MCF 10A (cell line): ENCODE measurements at regions not wholly inside any gene's neighbourhood (a gene's known extent, or its start where the extent isn't known, plus 50 kb on each side); places are given as distances from the start of the nearest gene placed in this dataset.
A peak's percentile ranks its signal among the peaks of the same experiment; 100 is the strongest.

Experiments used
- BruUV-seq: library from RNA; stranded (reverse); fragments of 400-500 nt; replicated peaks from 2 replicates; lab custom pipeline; 2021; lab: Mats Ljungman, UMichigan
- CTCF ChIA-PET: fragments of 300-600 bp; sonication (Branson Sonifier 250); formaldehyde crosslinking; extraction: SDS; loops from one replicate; lab custom pipeline; 2021; ENCODE audit warnings: antibody characterized with exemption, inconsistent platforms; lab: Yijun Ruan, JAX
- POLR2A ChIA-PET: fragments of 300-600, 350-650 bp; sonication (Branson Sonifier 250); formaldehyde crosslinking; extraction: SDS; loops from one replicate; lab custom pipeline; 2020; ENCODE audit warnings: antibody characterized with exemption, inconsistent platforms; lab: Yijun Ruan, JAX
- DNase-seq: peaks from one replicate; pipeline ENCODE4 v3.0.0-alpha.2; 2018; ENCODE audit not compliant: unreplicated experiment
- H3K27ac Mint-ChIP-seq: one replicate; pipeline ENCODE4 v1.8.0; 2022; ENCODE audit warnings: mild to moderate bottlenecking, low read depth, mixed read lengths; ENCODE audit not compliant: unreplicated experiment
- H3K27me3 Mint-ChIP-seq: one replicate; pipeline ENCODE4 v1.8.0; 2022; ENCODE audit warnings: mixed read lengths; ENCODE audit not compliant: insufficient read depth, unreplicated experiment
- H3K36me3 Mint-ChIP-seq: one replicate; pipeline ENCODE4 v1.8.0; 2022; ENCODE audit warnings: mild to moderate bottlenecking, moderate library complexity, mixed read lengths; ENCODE audit not compliant: insufficient read depth, unreplicated experiment
- H3K4me1 Mint-ChIP-seq: one replicate; pipeline ENCODE4 v1.8.0; 2022; ENCODE audit warnings: mixed read lengths; ENCODE audit not compliant: insufficient read depth, unreplicated experiment
- H3K4me3 Mint-ChIP-seq: one replicate; pipeline ENCODE4 v1.8.0; 2022; ENCODE audit warnings: mild to moderate bottlenecking, moderate library complexity, mixed read lengths; ENCODE audit not compliant: unreplicated experiment
- H3K9me3 Mint-ChIP-seq: one replicate; pipeline ENCODE4 v1.8.0; 2022; ENCODE audit warnings: mixed read lengths; ENCODE audit not compliant: unreplicated experiment
- CTCF ChIP-seq: fragments of 200-600 bp; IDR thresholded peaks from one replicate; pipeline ENCODE4 v1.8.0; 2022; ENCODE audit warnings: antibody characterized with exemption, mild to moderate bottlenecking; ENCODE audit not compliant: unreplicated experiment
- intact Hi-C: fragments of 100-400 bp; cut with micrococcal nuclease; formaldehyde crosslinking; loops from 2 replicates; pipeline ENCODE4 v1.14.1; 2022

- H3K4me1 Mint-ChIP-seq, result peaks cover 13% of the 10 kb centered on the region
- no peaks in the 10 kb centered on the region for H3K36me3 Mint-ChIP-seq
- ChIA-PET POLR2A (interaction anchor here (0.8 to 1.8 kb wide), 3 partner anchors 10 to 70 kb away, joined by 3 to 5 read pairs (median 4); partner anchors contain the start of gene MAPRE2), CTCF (interaction anchor here (0.6 to 1.0 kb wide), 3 partner anchors 8 to 190 kb away, joined by 3 to 4 read pairs (median 3); no protein-coding TSS in a partner anchor)
- peak; percentile 76 for DNase-seq
- H3K9me3 Mint-ChIP-seq, result no peaks in the 10 kb centered on the region
- no peak for TF ChIP-seq CTCF
- H3K4me3 Mint-ChIP-seq, result no peak overlapping the region
- H3K27ac Mint-ChIP-seq, result no peak overlapping the region
- BruUV-seq, result no TSS peak
- H3K27me3 Mint-ChIP-seq, result peaks cover 33% of the 10 kb centered on the region
- intact Hi-C loops, result loop anchor here (10.0 kb wide), 1 partner anchor 107 kb away; no protein-coding TSS in a partner anchor
Measured at GRCh38 chr18:34971313-34971712, 69.9 kb upstream of the MAPRE2 start.

GRCh38 chr18:34972765-34973414 is 68.3 kb upstream of the MAPRE2 start:
- H3K4me3 Mint-ChIP-seq, result no peak overlapping the region
- H3K27ac Mint-ChIP-seq, result no peak overlapping the region
- peaks cover 47% of the 10 kb centered on the region for H3K27me3 Mint-ChIP-seq
- intact Hi-C loops, result loop anchor here (10.0 kb wide), 1 partner anchor 108 kb away; no protein-coding TSS in a partner anchor
- no TSS peak for BruUV-seq
- TF ChIP-seq CTCF, result no peak
- ChIA-PET CTCF (interaction anchor here (0.6 to 0.7 kb wide), 2 partner anchors 378 to 1857 kb away, joined by 3 read pairs; no protein-coding TSS in a partner anchor), POLR2A (no interaction called here)
- H3K9me3 Mint-ChIP-seq, result no peaks in the 10 kb centered on the region
- H3K4me1 Mint-ChIP-seq, result peaks cover 15% of the 10 kb centered on the region
- H3K36me3 Mint-ChIP-seq, result no peaks in the 10 kb centered on the region
- DNase-seq, result no peak

GRCh38 chr18:34976123-34976522 is 65.1 kb upstream of the MAPRE2 start:
- CTCF ChIA-PET, result no interaction called here
- H3K9me3 Mint-ChIP-seq, result no peaks in the 10 kb centered on the region
- no TSS peak for BruUV-seq
- TF ChIP-seq CTCF, result no peak
- peaks cover 23% of the 10 kb centered on the region for H3K4me1 Mint-ChIP-seq
- H3K27me3 Mint-ChIP-seq, result peaks cover 47% of the 10 kb centered on the region
- intact Hi-C loops, result loop anchor here (5.0 to 10.0 kb wide), 2 partner anchors 44 to 111 kb away; no protein-coding TSS in a partner anchor
- no peaks in the 10 kb centered on the region for H3K36me3 Mint-ChIP-seq
- POLR2A ChIA-PET, result no interaction called here
- no peak overlapping the region for H3K4me3 Mint-ChIP-seq
- no peak overlapping the region for H3K27ac Mint-ChIP-seq
- no peak for DNase-seq

- ChIA-PET CTCF (no interaction called here), POLR2A (no interaction called here)
- H3K4me1 Mint-ChIP-seq, result peaks cover 23% of the 10 kb centered on the region
- BruUV-seq, result no TSS peak
- no peak for DNase-seq
- no peak overlapping the region for H3K27ac Mint-ChIP-seq
- TF ChIP-seq CTCF, result no peak
- no peaks in the 10 kb centered on the region for H3K36me3 Mint-ChIP-seq
- no peak overlapping the region for H3K4me3 Mint-ChIP-seq
- H3K27me3 Mint-ChIP-seq, result peaks cover 47% of the 10 kb centered on the region
- H3K9me3 Mint-ChIP-seq, result no peaks in the 10 kb centered on the region
- intact Hi-C loops, result loop anchor here (5.0 to 10.0 kb wide), 2 partner anchors 44 to 112 kb away; no protein-coding TSS in a partner anchor
Measured at GRCh38 chr18:34976534-34976898, 64.7 kb upstream of the MAPRE2 start.
